SK-N-SH (cell line): ENCODE measurements at regions not wholly inside any gene's neighbourhood (a gene's known extent, or its start where the extent isn't known, plus 50 kb on each side); places are given as distances from the start of the nearest gene placed in this dataset.

Experiments used
- GABPA ChIP-seq: IDR thresholded peaks from 2 replicates; pipeline ENCODE4 v1.4.0; 2012; ENCODE audit warnings: low read depth, mild to moderate bottlenecking
- NFIC ChIP-seq: IDR thresholded peaks from 2 replicates; pipeline ENCODE4 v1.4.0; 2012; ENCODE audit warnings: borderline replicate concordance
- NRF1 ChIP-seq: IDR thresholded peaks from 2 replicates; pipeline ENCODE4 v1.6.1; 2012; ENCODE audit warnings: low read depth, mild to moderate bottlenecking, low read length
- RAD21 ChIP-seq: IDR thresholded peaks from 2 replicates; pipeline ENCODE4 v1.6.1; 2012; ENCODE audit warnings: mild to moderate bottlenecking, low read length

DNA sequence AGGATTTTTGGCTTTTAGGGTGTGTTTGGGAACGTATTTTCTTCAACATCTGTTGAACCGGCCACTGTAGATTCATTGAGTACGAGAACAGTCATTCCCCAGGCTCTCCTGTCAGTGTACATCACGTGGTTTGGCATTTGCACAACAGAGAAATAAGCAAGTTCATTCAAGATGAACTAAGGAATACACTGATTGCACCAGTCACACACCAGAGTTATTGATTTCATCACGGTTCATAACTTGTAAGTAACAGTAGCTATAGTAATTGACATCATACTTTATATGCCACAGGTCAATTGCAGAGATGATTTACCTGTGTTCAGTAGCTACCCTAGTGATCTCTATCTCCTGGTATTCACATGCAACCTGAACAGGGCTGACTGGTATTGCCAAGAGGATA, 90.7 kb upstream of the ETS2 start:
- no peak for TF ChIP-seq RAD21
- no peak for TF ChIP-seq GABPA
- TF ChIP-seq NFIC = no peak
- TF ChIP-seq NRF1 = no peak
